ENCODE measurements at regions not wholly inside any gene's neighbourhood (a gene's known extent, or its start where the extent isn't known, plus 50 kb on each side); places are given as distances from the start of the nearest gene placed in this dataset.

DNA sequence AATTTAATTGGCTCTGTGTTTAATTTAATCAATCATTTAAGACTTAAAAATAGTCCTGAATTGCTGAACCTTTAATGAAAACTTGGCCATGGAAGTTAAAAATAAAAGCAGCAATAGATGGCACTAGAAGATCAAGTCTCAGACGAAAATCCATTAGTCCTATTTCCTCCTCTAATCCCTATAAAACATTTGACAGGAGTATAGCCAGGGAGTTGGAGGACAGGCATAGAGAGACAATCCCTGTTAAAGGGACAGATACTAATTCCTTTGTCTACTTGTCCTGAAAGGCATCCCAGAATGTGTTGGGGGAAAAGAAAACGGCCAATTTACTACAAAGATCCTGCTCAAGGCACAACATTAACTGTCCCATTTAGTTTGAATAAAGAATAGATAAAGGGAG lies 276.3 kb upstream of the TACR3 start:
- TF ChIP-seq, protein P1, sequence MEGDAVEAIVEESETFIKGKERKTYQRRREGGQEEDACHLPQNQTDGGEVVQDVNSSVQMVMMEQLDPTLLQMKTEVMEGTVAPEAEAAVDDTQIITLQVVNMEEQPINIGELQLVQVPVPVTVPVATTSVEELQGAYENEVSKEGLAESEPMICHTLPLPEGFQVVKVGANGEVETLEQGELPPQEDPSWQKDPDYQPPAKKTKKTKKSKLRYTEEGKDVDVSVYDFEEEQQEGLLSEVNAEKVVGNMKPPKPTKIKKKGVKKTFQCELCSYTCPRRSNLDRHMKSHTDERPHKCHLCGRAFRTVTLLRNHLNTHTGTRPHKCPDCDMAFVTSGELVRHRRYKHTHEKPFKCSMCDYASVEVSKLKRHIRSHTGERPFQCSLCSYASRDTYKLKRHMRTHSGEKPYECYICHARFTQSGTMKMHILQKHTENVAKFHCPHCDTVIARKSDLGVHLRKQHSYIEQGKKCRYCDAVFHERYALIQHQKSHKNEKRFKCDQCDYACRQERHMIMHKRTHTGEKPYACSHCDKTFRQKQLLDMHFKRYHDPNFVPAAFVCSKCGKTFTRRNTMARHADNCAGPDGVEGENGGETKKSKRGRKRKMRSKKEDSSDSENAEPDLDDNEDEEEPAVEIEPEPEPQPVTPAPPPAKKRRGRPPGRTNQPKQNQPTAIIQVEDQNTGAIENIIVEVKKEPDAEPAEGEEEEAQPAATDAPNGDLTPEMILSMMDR (IDR thresholded peaks at IDR 0.05) = peak in 1 of 6 experiments; percentile 17
- no peak for TF ChIP-seq POLR2A (IDR thresholded peaks at IDR 0.05)

All from Peyer's patch (tissue), 4 donors.